ENCODE measurements at regions not wholly inside any gene's neighbourhood (a gene's known extent, or its start where the extent isn't known, plus 50 kb on each side); places are given as distances from the start of the nearest gene placed in this dataset.
"Not testable (repeated sequence)": the region's sequence is repeated elsewhere in the genome, so short reads cannot be mapped to it uniquely, and the experiment has no call there.

- H3K27me3 ChIP-seq (ENCODE audit: insufficient read depth, low read length); DNase-seq; H3K27ac ChIP-seq (ENCODE audit: low read depth, low read length); H3K4me1 ChIP-seq (ENCODE audit: insufficient read depth, low read length); CTCF ChIA-PET (ENCODE audit: partially characterized antibody); H3K4me1 Mint-ChIP-seq; H3K9me3 ChIP-seq (ENCODE audit: control insufficient read depth in 1 of 2, low read length in 2 of 2); intact Hi-C loops (cut with micrococcal nuclease); H3K27ac Mint-ChIP-seq; H3K4me3 ChIP-seq (ENCODE audit: low read length in 2 of 2); H3K4me3 Mint-ChIP-seq; H3K9me3 Mint-ChIP-seq; H3K36me3 ChIP-seq (ENCODE audit: insufficient read depth, low read length); POLR2A ChIA-PET (ENCODE audit: partially characterized antibody); H3K27me3 Mint-ChIP-seq; H3K36me3 Mint-ChIP-seq: not testable (repeated sequence)
Observed at GRCh38 chr18:66223317-66223716, 380.6 kb downstream of the CDH19 start.

GRCh38 chr18:66222174-66222573 is 381.7 kb downstream of the CDH19 start:
- POLR2A ChIA-PET (ENCODE audit: partially characterized antibody), result no interaction called here
- DNase-seq, result no peak
- no peaks in the 10 kb centered on the region for H3K27me3 Mint-ChIP-seq
- CTCF ChIA-PET (ENCODE audit: partially characterized antibody), result no interaction called here
- peaks cover 0 to 10% (median 7%) of the 10 kb centered on the region in 8 donors for H3K9me3 Mint-ChIP-seq
- no peaks in the 10 kb centered on the region for H3K4me1 ChIP-seq (ENCODE audit: insufficient read depth, low read length)
- H3K36me3 ChIP-seq (ENCODE audit: insufficient read depth, low read length), result no peaks in the 10 kb centered on the region
- no peak overlapping the region for H3K27ac ChIP-seq (ENCODE audit: low read depth, low read length)
- H3K27me3 ChIP-seq (ENCODE audit: insufficient read depth, low read length), result no peaks in the 10 kb centered on the region
- H3K36me3 Mint-ChIP-seq, result no peaks in the 10 kb centered on the region
- H3K9me3 ChIP-seq (ENCODE audit: control insufficient read depth in 1 of 2, low read length in 2 of 2), result no peaks in the 10 kb centered on the region
- H3K27ac Mint-ChIP-seq, result no peak overlapping the region
- intact Hi-C loops (cut with micrococcal nuclease), result no loop called here
- H3K4me3 Mint-ChIP-seq, result no peak overlapping the region
- no peaks in the 10 kb centered on the region for H3K4me1 Mint-ChIP-seq
- H3K4me3 ChIP-seq (ENCODE audit: low read length in 2 of 2), result no peak overlapping the region

GRCh38 chr18:66219817-66220216 is 384.1 kb downstream of the CDH19 start:
- peaks cover 0 to 10% (median 8%) of the 10 kb centered on the region in 8 donors for H3K9me3 Mint-ChIP-seq
- no peaks in the 10 kb centered on the region for H3K27me3 Mint-ChIP-seq
- POLR2A ChIA-PET (ENCODE audit: partially characterized antibody), result no interaction called here
- CTCF ChIA-PET (ENCODE audit: partially characterized antibody), result no interaction called here
- no peaks in the 10 kb centered on the region for H3K4me1 Mint-ChIP-seq
- intact Hi-C loops (cut with micrococcal nuclease), result no loop called here
- no peak overlapping the region for H3K27ac Mint-ChIP-seq
- Histone ChIP-seq H3K9me3 (ENCODE audit: control insufficient read depth in 1 of 2, low read length in 2 of 2) (no peaks in the 10 kb centered on the region), H3K36me3 (ENCODE audit: insufficient read depth, low read length) (no peaks in the 10 kb centered on the region), H3K27ac (ENCODE audit: low read depth, low read length) (no peak overlapping the region), H3K27me3 (ENCODE audit: insufficient read depth, low read length) (no peaks in the 10 kb centered on the region), H3K4me1 (ENCODE audit: insufficient read depth, low read length) (no peaks in the 10 kb centered on the region), H3K4me3 (ENCODE audit: low read length in 2 of 2) (no peak overlapping the region)
- DNase-seq, result no peak
- H3K36me3 Mint-ChIP-seq, result no peaks in the 10 kb centered on the region
- H3K4me3 Mint-ChIP-seq, result no peak overlapping the region

DNA sequence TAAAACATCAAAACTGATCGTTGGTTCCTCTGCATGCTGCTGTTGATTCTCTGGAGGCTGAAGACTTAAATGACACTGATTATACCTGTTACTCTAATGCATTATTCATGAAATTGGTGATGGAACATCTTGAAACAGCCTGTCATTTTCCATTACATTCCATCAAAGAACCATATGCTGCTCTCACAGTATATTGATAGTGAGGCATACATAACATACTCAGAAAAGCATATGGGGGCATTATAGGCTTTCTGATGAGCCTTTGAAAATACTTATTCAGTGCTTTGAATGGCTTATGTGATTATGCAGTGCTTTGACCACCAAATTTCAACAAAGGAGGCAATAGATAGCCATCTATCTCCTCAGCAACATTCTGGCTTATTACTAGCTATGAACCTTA is 392.1 kb downstream of the CDH19 start:
- DNase-seq, result no peak
- no peaks in the 10 kb centered on the region for H3K9me3 ChIP-seq (ENCODE audit: control insufficient read depth in 1 of 2, low read length in 2 of 2)
- H3K27ac ChIP-seq (ENCODE audit: low read depth, low read length), result no peak overlapping the region
- H3K27ac Mint-ChIP-seq, result no peak overlapping the region
- no peaks in the 10 kb centered on the region for H3K27me3 Mint-ChIP-seq
- no peak overlapping the region for H3K4me3 Mint-ChIP-seq
- H3K4me3 ChIP-seq (ENCODE audit: low read length in 2 of 2), result no peak overlapping the region
- intact Hi-C loops (cut with micrococcal nuclease), result no loop called here
- H3K4me1 ChIP-seq (ENCODE audit: insufficient read depth, low read length), result no peaks in the 10 kb centered on the region
- H3K36me3 Mint-ChIP-seq, result no peaks in the 10 kb centered on the region
- peaks cover 0 to 4% (median 0%) of the 10 kb centered on the region in 8 donors for H3K9me3 Mint-ChIP-seq
- no peaks in the 10 kb centered on the region for H3K36me3 ChIP-seq (ENCODE audit: insufficient read depth, low read length)
- POLR2A ChIA-PET (ENCODE audit: partially characterized antibody), result no interaction called here
- CTCF ChIA-PET (ENCODE audit: partially characterized antibody), result no interaction called here
- H3K27me3 ChIP-seq (ENCODE audit: insufficient read depth, low read length), result no peaks in the 10 kb centered on the region
- H3K4me1 Mint-ChIP-seq, result no peaks in the 10 kb centered on the region

GRCh38 chr18:66210875-66211274 is 393.0 kb downstream of the CDH19 start:
- no peak overlapping the region for H3K27ac ChIP-seq (ENCODE audit: low read depth, low read length)
- H3K4me3 ChIP-seq (ENCODE audit: low read length in 2 of 2), result no peak overlapping the region
- Mint-ChIP-seq H3K27ac (no peak overlapping the region), H3K4me1 (no peaks in the 10 kb centered on the region), H3K9me3 (peaks cover 0 to 4% (median 0%) of the 10 kb centered on the region in 8 donors), H3K27me3 (no peaks in the 10 kb centered on the region), H3K4me3 (no peak overlapping the region), H3K36me3 (no peaks in the 10 kb centered on the region)
- intact Hi-C loops (cut with micrococcal nuclease), result no loop called here
- CTCF ChIA-PET (ENCODE audit: partially characterized antibody), result no interaction called here
- H3K27me3 ChIP-seq (ENCODE audit: insufficient read depth, low read length), result no peaks in the 10 kb centered on the region
- no peaks in the 10 kb centered on the region for H3K36me3 ChIP-seq (ENCODE audit: insufficient read depth, low read length)
- no peaks in the 10 kb centered on the region for H3K4me1 ChIP-seq (ENCODE audit: insufficient read depth, low read length)
- DNase-seq, result no peak
- H3K9me3 ChIP-seq (ENCODE audit: control insufficient read depth in 1 of 2, low read length in 2 of 2), result no peaks in the 10 kb centered on the region
- POLR2A ChIA-PET (ENCODE audit: partially characterized antibody), result no interaction called here

- no peak overlapping the region for H3K27ac ChIP-seq (ENCODE audit: low read depth, low read length)
- H3K4me3 Mint-ChIP-seq, result no peak overlapping the region
- no peaks in the 10 kb centered on the region for H3K9me3 ChIP-seq (ENCODE audit: control insufficient read depth in 1 of 2, low read length in 2 of 2)
- no peaks in the 10 kb centered on the region for H3K27me3 Mint-ChIP-seq
- no peaks in the 10 kb centered on the region for H3K36me3 ChIP-seq (ENCODE audit: insufficient read depth, low read length)
- CTCF ChIA-PET (ENCODE audit: partially characterized antibody), result no interaction called here
- no peaks in the 10 kb centered on the region for H3K27me3 ChIP-seq (ENCODE audit: insufficient read depth, low read length)
- no peak overlapping the region for H3K27ac Mint-ChIP-seq
- peaks cover 0 to 3% (median 0%) of the 10 kb centered on the region in 8 donors for H3K9me3 Mint-ChIP-seq
- no peaks in the 10 kb centered on the region for H3K36me3 Mint-ChIP-seq
- H3K4me3 ChIP-seq (ENCODE audit: low read length in 2 of 2), result no peak overlapping the region
- H3K4me1 Mint-ChIP-seq, result no peaks in the 10 kb centered on the region
- intact Hi-C loops (cut with micrococcal nuclease), result no loop called here
- no peak for DNase-seq
- no peaks in the 10 kb centered on the region for H3K4me1 ChIP-seq (ENCODE audit: insufficient read depth, low read length)
- POLR2A ChIA-PET (ENCODE audit: partially characterized antibody), result no interaction called here
Observed at GRCh38 chr18:66209656-66210055, 394.2 kb downstream of the CDH19 start.

DNA sequence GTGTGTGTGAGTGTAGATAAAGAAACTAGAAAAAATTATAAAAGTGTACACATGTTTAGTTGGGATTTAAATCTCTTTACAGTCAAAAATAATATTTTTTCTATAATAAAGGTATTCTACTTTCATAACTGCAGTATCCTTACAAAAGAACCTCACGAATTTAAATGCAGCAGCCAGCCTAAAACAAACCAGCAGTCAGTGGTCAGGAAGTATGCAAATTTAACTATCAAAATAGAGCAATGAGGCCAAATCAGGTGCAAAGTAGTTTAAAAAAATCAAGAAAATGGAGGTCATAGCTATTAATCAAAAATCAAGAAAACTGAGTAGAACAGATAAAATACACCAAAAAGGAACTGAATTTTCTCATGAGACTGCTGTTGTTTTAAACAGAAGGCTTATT is 407.1 kb downstream of the CDH19 start:
- Mint-ChIP-seq H3K9me3 (peaks cover 0 to 8% (median 3%) of the 10 kb centered on the region in 8 donors), H3K4me3 (no peak overlapping the region), H3K27ac (no peak overlapping the region), H3K4me1 (no peaks in the 10 kb centered on the region), H3K27me3 (no peaks in the 10 kb centered on the region), H3K36me3 (no peaks in the 10 kb centered on the region)
- no peaks in the 10 kb centered on the region for H3K4me1 ChIP-seq (ENCODE audit: insufficient read depth, low read length)
- H3K36me3 ChIP-seq (ENCODE audit: insufficient read depth, low read length), result no peaks in the 10 kb centered on the region
- POLR2A ChIA-PET (ENCODE audit: partially characterized antibody), result no interaction called here
- no peak overlapping the region for H3K27ac ChIP-seq (ENCODE audit: low read depth, low read length)
- no peak for DNase-seq
- H3K9me3 ChIP-seq (ENCODE audit: control insufficient read depth in 1 of 2, low read length in 2 of 2), result no peaks in the 10 kb centered on the region
- no peak overlapping the region for H3K4me3 ChIP-seq (ENCODE audit: low read length in 2 of 2)
- intact Hi-C loops (cut with micrococcal nuclease), result no loop called here
- H3K27me3 ChIP-seq (ENCODE audit: insufficient read depth, low read length), result no peaks in the 10 kb centered on the region
- CTCF ChIA-PET (ENCODE audit: partially characterized antibody), result no interaction called here

GRCh38 chr18:66193938-66194337 is 410.0 kb downstream of the CDH19 start:
- Mint-ChIP-seq H3K4me3 (no peak overlapping the region), H3K27me3 (no peaks in the 10 kb centered on the region), H3K4me1 (no peaks in the 10 kb centered on the region), H3K27ac (no peak overlapping the region), H3K36me3 (no peaks in the 10 kb centered on the region), H3K9me3 (peaks cover 0 to 12% (median 5%) of the 10 kb centered on the region in 8 donors)
- no peak for DNase-seq
- H3K27me3 ChIP-seq (ENCODE audit: insufficient read depth, low read length), result no peaks in the 10 kb centered on the region
- no peak overlapping the region for H3K4me3 ChIP-seq (ENCODE audit: low read length in 2 of 2)
- CTCF ChIA-PET (ENCODE audit: partially characterized antibody), result no interaction called here
- POLR2A ChIA-PET (ENCODE audit: partially characterized antibody), result no interaction called here
- no peak overlapping the region for H3K27ac ChIP-seq (ENCODE audit: low read depth, low read length)
- intact Hi-C loops (cut with micrococcal nuclease), result no loop called here
- no peaks in the 10 kb centered on the region for H3K9me3 ChIP-seq (ENCODE audit: control insufficient read depth in 1 of 2, low read length in 2 of 2)
- H3K36me3 ChIP-seq (ENCODE audit: insufficient read depth, low read length), result no peaks in the 10 kb centered on the region
- H3K4me1 ChIP-seq (ENCODE audit: insufficient read depth, low read length), result no peaks in the 10 kb centered on the region
